HG03558 (cell line): ENCODE measurements at regions not wholly inside any gene's neighbourhood (a gene's known extent, or its start where the extent isn't known, plus 50 kb on each side); places are given as distances from the start of the nearest gene placed in this dataset.
"Not testable (repeated sequence)": the region's sequence is repeated elsewhere in the genome, so short reads cannot be mapped to it uniquely, and the experiment has no call there.

ENCODE experiments used
- ATAC-seq: cut with Tn5 transposase; IDR thresholded peaks from one replicate; pipeline ENCODE4 v1.9.1; 2021; ENCODE audit warnings: moderate number of reproducible peaks; ENCODE audit not compliant: unreplicated experiment; ENCODE audit errors: extremely low read depth

GRCh38 chr15:91635641-91636040 lies 217.9 kb upstream of the SLCO3A1 start:
- ATAC-seq: no peak

DNA sequence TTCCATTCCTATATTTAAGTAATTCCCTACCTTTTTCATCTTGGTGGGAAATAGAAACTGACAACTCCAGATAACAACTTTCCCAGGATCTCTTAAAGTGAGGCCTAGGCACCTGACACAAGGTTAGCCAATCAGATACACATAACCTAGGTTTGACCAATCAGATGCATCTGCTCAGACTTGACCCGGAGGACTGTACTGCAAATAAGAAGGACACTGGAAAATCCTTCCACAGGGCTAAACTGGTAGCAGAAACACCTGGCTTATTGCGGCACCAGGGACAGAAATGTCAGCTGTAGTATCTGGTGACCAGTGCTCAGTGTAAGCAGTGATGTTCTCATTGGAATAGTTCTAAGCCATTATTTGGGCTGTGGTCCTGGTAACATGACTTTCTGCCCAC lies 204.5 kb upstream of the SLCO3A1 start:
- ATAC-seq: no peak

DNA sequence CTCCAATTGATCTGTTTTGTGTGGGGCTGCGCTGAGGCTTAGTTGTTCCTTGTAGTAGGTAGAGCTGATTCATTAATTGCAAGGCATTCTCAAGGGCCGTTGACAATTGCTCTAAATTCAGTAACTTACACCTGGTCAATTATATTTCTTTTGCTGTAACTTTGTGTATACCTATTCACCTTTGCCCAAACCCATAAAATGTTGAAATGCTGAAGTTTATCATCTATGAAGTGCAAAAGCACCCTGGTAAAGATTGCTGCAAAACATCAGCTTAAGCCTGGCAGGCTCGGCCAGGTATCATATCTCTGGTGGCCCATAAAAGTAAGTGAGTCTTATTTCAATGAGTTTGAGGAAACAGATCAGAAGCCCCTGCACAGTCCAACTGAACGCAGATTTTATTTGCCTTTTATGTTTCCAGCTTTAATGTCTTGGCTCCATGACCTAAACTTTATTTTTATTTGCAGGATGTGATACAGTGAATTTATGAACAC lies 203.6 kb upstream of the SLCO3A1 start:
- no peak for ATAC-seq

GRCh38 chr15:91651251-91651650 lies 202.3 kb upstream of the SLCO3A1 start:
- ATAC-seq: no peak

DNA sequence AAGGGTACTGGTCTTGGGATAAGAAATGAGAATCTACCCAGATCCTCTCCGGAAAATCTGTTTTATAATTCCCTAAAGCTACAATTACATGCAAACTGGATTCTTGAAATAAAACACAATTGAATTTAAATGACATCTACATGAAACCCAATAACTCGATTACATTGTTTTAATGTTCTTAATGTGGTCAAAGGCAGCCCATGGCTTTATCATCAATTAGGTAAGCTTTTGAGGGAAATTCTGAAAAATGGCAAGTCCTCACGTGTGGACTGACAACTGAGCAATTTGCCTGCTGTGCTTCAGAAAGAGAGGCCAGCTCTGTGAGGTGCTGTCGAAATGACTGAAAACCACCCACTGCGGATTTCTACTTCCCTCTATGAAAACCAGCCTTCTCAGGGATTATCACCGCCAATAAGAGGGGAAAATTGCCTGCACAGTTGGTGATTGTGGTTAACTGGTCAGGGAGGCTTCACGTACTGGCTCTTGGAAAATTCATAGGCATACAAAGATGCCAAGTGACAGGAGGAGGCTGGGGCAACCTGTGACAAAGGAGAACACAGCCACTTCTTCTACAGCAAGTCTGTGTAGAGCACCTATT lies 200.8 kb upstream of the SLCO3A1 start:
- ATAC-seq: no peak

DNA sequence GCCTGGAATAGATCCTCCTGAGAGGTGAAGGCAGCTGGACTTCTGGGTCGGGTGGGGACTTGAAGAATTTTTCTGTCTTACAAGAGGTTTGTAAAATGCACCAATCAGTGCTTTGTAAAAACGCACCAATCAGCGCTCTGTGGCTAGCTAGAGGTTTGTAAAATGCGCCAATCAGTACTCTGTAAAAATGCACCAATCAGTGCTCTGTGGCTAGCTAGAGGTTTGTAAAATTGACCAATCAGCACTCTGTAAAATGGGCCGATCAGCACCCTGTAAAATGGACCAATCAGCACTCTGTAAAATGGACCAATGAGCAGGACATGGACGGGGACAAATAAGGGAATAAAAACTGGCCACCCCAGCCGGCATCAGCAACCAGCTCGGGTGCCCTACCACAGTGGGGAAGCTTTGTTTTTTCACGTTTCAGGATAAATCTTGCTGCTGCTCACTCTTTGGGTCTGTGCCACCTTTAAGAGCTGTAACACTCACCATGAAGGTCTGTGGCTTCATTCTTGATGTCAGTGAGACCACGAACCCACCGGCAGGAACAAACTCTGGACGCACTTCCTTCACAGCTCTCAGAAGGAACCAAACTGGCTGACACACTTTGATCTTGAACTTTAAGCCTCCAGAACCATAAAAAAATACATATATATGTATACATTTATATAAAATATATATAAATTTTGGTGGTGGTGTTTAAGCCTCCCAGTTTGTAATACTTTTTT lies 197.8 kb upstream of the SLCO3A1 start:
- not testable (repeated sequence) for ATAC-seq

DNA sequence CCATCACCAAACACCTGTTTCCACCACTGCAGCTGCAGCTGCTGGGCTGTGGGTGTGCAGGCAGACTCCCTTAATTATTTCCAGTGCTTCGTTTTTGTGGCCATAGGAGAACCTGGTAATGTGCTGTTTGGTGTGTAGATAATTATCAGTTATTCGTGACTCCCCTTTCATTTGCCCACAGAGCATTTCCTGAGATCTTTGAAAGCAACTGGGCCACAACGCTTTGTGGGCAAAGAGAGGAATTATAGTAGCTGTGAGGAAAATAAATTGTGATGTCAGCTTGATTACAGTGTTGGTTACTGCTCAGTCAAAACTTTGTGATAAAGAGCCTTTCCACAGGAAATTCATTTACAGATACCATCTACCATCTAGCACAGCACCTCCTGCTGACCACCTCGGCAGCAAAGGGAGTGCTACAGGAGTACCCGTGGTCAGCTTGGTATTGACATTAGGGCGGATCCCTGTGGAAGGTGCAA lies 193.3 kb upstream of the SLCO3A1 start:
- ATAC-seq: no peak

GRCh38 chr15:91664224-91664836 lies 189.2 kb upstream of the SLCO3A1 start:
- no peak for ATAC-seq

DNA sequence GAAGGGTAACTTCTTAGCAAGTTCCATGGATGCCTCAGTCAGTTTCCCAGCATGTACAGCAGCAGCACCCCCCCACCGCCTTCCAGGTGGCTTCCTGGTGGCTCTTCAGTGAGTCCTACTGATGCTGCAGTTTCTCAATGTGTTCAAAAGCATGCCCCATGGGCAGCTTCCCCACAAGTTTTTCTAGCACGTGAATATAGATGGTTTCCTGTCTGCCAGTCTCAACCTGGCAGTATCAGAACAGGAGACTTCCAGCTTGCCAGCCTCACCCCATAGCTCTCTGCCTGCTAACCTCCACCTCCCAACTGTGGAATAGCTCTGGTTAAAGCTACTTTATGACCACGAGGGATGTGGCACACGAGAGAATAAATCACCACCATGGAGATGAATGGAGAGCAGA lies 188.3 kb upstream of the SLCO3A1 start:
- no peak for ATAC-seq

DNA sequence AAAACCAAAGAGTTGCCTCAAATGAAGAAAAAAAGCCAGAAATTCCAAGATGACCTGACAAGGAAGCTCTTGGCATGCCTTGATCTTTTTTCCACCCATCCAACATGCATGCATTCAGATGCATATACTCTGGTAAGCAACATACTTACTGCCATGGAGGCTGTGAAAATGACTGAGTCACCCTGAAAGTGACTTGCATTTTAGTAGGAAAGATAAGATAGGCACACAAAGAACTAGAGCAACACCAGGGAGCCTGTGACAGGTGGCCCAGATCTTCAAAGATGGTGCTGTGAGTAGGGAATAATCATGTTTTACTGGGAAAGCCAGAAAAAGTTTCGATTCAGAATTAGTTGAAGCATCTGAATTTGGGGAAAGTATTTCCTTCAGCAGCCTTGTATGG lies 185.1 kb upstream of the SLCO3A1 start:
- ATAC-seq: no peak

DNA sequence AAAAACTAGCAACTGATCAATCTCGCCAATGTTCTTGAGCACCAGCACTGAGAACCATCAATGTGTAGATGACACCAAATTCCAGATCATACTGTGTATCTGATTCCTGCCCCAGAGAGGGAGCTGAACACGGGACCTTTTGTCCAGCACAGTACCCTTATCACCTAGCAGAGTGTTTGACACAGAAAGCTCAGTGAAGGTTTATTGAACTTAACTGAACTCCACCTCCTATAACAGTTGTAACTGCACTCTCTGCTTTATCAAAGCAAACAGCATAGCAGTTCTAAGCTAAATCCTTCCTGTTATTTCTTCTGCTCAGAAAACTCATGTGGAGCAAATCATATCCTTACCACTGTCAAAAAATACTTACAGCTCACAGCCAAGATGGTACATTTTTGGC lies 183.4 kb upstream of the SLCO3A1 start:
- ATAC-seq: no peak

- no peak for ATAC-seq
Observed at GRCh38 chr15:91678003-91678402, 175.5 kb upstream of the SLCO3A1 start.

DNA sequence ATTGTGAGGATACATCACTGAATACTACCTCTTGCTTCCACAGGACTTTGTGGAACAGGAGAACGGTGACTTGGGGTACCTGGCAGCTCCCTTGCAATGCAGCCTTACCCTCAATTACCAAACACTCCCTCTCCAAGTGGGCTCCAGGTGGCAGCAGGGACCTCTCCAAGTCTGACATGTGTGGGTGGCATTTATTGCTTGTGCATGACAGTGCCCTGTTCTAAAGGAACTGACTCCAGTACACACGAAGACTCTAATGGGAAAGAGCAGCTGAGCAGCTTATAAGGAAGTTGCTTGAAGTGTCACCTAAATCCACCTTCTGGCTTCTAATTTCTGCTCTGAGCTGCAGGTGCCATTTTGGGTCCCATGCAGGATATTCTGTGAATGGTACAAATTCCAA lies 174.1 kb upstream of the SLCO3A1 start:
- ATAC-seq: no peak

DNA sequence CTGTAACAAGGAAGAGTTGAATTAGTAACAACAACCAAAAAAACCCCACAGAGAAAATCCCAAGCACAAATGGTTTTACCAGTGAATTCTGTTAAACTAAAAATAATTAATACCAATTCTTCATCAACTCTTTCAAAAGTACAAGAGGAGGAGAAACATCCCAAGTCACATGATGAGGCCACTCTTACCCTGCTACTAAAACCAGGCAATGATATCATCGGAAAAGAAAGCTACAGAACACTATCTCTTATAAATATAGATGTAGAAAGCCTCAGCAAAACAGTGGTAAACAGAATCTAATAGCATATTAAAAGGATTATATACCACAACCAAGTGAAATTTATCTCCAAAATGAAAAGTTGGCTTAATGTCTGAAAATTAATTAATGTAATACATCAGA lies 168.1 kb upstream of the SLCO3A1 start:
- no peak for ATAC-seq

DNA sequence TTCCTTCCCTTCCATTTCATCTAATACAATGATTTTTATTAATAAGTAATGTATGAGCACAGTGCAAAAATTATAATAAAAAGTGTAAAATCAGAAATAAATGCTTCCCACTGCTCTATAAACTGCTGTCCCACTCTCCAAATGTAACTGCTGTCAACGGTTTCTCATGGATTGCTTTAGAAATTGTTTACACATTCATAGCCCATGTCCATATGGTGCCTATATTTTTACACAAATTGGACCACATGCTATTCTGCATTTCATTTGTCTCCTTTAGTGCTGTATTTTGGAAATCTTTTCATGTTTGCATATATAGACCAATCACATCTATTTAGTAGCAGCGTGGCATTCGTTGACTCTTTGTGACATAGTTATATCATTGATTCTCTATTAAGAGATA lies 164.7 kb upstream of the SLCO3A1 start:
- no peak for ATAC-seq

DNA sequence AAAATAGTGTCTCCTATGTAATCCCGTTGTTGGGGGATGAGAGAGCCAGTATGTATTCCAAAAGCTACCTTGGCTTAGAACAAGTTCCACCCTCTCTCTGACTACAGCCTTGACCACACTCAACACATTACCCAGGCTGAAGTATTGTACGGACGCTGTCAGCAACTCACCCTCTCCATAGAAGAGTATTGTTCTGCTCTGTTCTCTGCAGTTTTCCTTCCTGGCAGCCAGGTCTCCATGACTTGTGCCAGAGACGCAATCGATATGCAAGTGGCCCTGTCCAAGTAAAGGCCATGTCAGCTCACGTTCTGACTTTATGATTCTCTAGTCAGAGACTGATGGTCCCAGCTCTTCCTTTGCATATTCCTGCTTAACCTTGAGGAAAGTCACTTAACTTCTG lies 164.1 kb upstream of the SLCO3A1 start:
- no peak for ATAC-seq

GRCh38 chr15:91692596-91692995 lies 160.9 kb upstream of the SLCO3A1 start:
- ATAC-seq: no peak

DNA sequence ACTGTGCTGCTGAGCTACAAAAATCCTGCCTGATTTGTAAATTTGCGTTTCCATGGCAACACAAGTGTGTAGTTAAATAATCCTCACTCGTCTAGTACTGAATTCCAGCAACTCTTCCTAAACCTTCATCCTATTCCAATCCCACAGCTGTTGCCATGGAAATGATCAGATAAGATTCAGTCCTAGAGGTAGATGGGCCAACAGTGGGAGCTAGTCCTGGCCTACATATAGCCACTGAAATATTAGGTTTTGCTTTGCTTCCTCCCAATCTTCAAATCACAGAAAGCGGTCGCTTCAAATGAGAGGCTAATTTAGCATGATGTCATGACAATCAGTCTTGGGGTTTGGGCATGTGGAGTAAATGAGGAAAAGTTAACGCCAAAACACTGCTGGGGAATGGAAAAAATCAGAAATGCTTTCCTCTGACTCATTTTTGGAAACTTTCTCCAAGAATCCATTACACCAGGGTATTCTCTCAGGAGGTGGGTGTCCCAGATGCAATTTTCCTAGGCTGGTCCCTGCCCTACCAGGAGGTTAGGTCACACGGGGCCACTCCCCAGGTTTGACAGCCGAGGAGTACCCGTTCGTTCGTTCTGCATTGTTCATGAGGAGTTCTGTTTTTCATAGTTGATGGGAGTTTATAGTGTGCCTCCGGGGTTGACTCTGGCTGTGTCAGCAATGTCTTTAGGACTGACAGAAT lies 159.2 kb upstream of the SLCO3A1 start:
- no peak for ATAC-seq

GRCh38 chr15:91694831-91695210 lies 158.7 kb upstream of the SLCO3A1 start:
- ATAC-seq: no peak

GRCh38 chr15:91695799-91696198 lies 157.7 kb upstream of the SLCO3A1 start:
- ATAC-seq: no peak

GRCh38 chr15:91696981-91697380 lies 156.5 kb upstream of the SLCO3A1 start:
- ATAC-seq: no peak
